ENCODE measurements at regions not wholly inside any gene's neighbourhood (a gene's known extent, or its start where the extent isn't known, plus 50 kb on each side); places are given as distances from the start of the nearest gene placed in this dataset.

DNA sequence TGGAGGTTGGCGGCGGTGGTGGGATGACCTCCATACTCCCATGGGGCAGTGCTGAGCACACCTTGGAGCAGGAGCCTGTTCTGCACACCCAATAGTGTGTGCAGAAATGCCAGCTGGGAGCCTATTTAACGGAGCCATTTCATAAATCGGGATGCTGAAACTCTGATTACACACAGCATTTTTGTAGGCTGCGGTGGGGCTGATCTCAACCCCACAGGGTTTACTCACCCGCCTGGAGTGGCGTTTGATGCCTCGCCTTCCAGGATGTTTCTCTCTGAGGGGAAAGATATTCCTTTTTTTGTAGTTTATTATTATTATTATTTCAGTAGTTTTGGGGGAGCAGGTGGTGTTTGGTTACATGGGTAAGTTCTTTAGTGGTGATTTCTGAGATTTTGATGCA is 82.6 kb upstream of the WDR26 start:
- TF ChIP-seq EZH2 (IDR thresholded peaks at IDR 0.05; ENCODE audit: insufficient read depth, poor library complexity, severe bottlenecking) (no peak), EZH2phosphoT487 (IDR thresholded peaks at IDR 0.05; ENCODE audit: insufficient read depth, low read depth) (no peak)

All from GM23248 (cell line).